ENCODE measurements at regions not wholly inside any gene's neighbourhood (a gene's known extent, or its start where the extent isn't known, plus 50 kb on each side); places are given as distances from the start of the nearest gene placed in this dataset.

GRCh38 chr2:120642646-120643045 is 93.0 kb upstream of the GLI2 start:
- ATAC-seq, result no peak
- peaks cover 2% of the 10 kb centered on the region; the same call in 2 of the 3 replicates for H3K4me1 Mint-ChIP-seq

More at GRCh38 chr2:120642646-120643045, 93.0 kb upstream of the GLI2 start:
- Histone ChIP-seq H3K4me2 (no peak overlapping the region), H3K36me3 (ENCODE audit: insufficient read depth) (no peaks in the 10 kb centered on the region), H3K9me2 (ENCODE audit: insufficient read depth) (no peaks in the 10 kb centered on the region), H2AFZ (no peak overlapping the region), H3K4me3 (no peak overlapping the region), H3K4me1 (ENCODE audit: insufficient read depth) (peaks cover 6% of the 10 kb centered on the region), H4K20me1 (replicated peaks; ENCODE audit: insufficient read depth) (no peaks in the 10 kb centered on the region), H3K27ac (ENCODE audit: low read depth) (no peak overlapping the region), H3F3A (replicated peaks; ENCODE audit: low read depth) (no peaks in the 10 kb centered on the region), H3K79me2 (replicated peaks; ENCODE audit: insufficient read depth) (no peaks in the 10 kb centered on the region), H3K27me3 (ENCODE audit: insufficient read depth) (no peaks in the 10 kb centered on the region)
- no peak for DNase-seq (ENCODE audit: low spot score)
- TF ChIP-seq ZNF114 (CRISPR knock-in tag; IDR thresholded peaks at IDR 0.05), result no peak
- TF ChIP-seq EZH2 (IDR thresholded peaks at IDR 0.05; ENCODE audit: low read depth, unreplicated experiment), result no peak
- no peak for TF ChIP-seq ZNF462 (CRISPR knock-in tag; IDR thresholded peaks at IDR 0.05)
- TF ChIP-seq ZNF331 (CRISPR knock-in tag; IDR thresholded peaks at IDR 0.05; ENCODE audit: low read depth), result no peak
- TF ChIP-seq CREB1 (CRISPR knock-in tag; IDR thresholded peaks at IDR 0.05; ENCODE audit: low read depth), result no peak
- TF ChIP-seq REST (IDR thresholded peaks at IDR 0.05; ENCODE audit: unreplicated experiment), result no peak
- no peak overlapping the region for H3K4me3 Mint-ChIP-seq
- peaks cover 5% of the 10 kb centered on the region for H3K27me3 Mint-ChIP-seq (ENCODE audit: insufficient read depth, low read depth, poor library complexity)
- no peaks in the 10 kb centered on the region for H3K36me3 Mint-ChIP-seq (ENCODE audit: low read depth)
- H3K27ac Mint-ChIP-seq, result no peak overlapping the region
- H3K9me3 Mint-ChIP-seq, result no peaks in the 10 kb centered on the region
